ENCODE measurements at regions not wholly inside any gene's neighbourhood (a gene's known extent, or its start where the extent isn't known, plus 50 kb on each side); places are given as distances from the start of the nearest gene placed in this dataset.

- ATAC-seq (no peak), DNase-seq (ENCODE audit: low spot score) (no peak)
These were observed 52.6 kb upstream of the CLINT1 start for GRCh38 chr5:157911568-157911967.

Data from left lobe of liver (tissue), 2 donors.